Progenitor cell of endocrine pancreas (in vitro differentiated cells): ENCODE measurements at regions not wholly inside any gene's neighbourhood (a gene's known extent, or its start where the extent isn't known, plus 50 kb on each side); places are given as distances from the start of the nearest gene placed in this dataset.

Experiments
- DNase-seq: peaks from one replicate; pipeline ENCODE4 v3.0.0; 2021; ENCODE audit warnings: low spot score; ENCODE audit not compliant: unreplicated experiment
- H3K27ac Mint-ChIP-seq: 2 replicates; pipeline ENCODE4 v1.8.0; 2021; ENCODE audit warnings: mild to moderate bottlenecking, moderate library complexity, mixed read lengths
- H3K27me3 Mint-ChIP-seq: 2 replicates; pipeline ENCODE4 v1.8.0; 2021; ENCODE audit warnings: mixed read lengths
- H3K36me3 Mint-ChIP-seq: 2 replicates; pipeline ENCODE4 v1.8.0; 2022; ENCODE audit warnings: mixed read lengths; ENCODE audit not compliant: insufficient read depth
- H3K4me1 Mint-ChIP-seq: 2 replicates; pipeline ENCODE4 v1.8.0; 2021; ENCODE audit warnings: low read depth, mixed read lengths
- H3K4me3 Mint-ChIP-seq: 2 replicates; pipeline ENCODE4 v1.8.0; 2021; ENCODE audit warnings: low read depth, mild to moderate bottlenecking, moderate library complexity, mixed read lengths
- H3K9me3 Mint-ChIP-seq: 2 replicates; pipeline ENCODE4 v1.8.0; 2021; ENCODE audit warnings: low read depth, mixed read lengths
- CTCF ChIP-seq: fragments of 200-600 bp; sonication (generic); IDR thresholded peaks from one replicate; pipeline ENCODE4 v1.5.0; 2021; ENCODE audit warnings: antibody characterized with exemption, mild to moderate bottlenecking; ENCODE audit not compliant: unreplicated experiment

- H3K4me1 Mint-ChIP-seq, result no peaks in the 10 kb centered on the region
- no peak for DNase-seq
- no peaks in the 10 kb centered on the region for H3K9me3 Mint-ChIP-seq
- no peak overlapping the region for H3K27ac Mint-ChIP-seq
- no peak overlapping the region for H3K4me3 Mint-ChIP-seq
- no peak for TF ChIP-seq CTCF
- H3K27me3 Mint-ChIP-seq, result no peaks in the 10 kb centered on the region
- H3K36me3 Mint-ChIP-seq, result no peaks in the 10 kb centered on the region
These were observed 77.1 kb upstream of the CDYL start for GRCh38 chr6:4698901-4699659.

- no peaks in the 10 kb centered on the region for H3K36me3 Mint-ChIP-seq
- no peaks in the 10 kb centered on the region for H3K9me3 Mint-ChIP-seq
- TF ChIP-seq CTCF, result no peak
- no peak overlapping the region for H3K4me3 Mint-ChIP-seq
- no peaks in the 10 kb centered on the region for H3K27me3 Mint-ChIP-seq
- DNase-seq, result no peak
- H3K4me1 Mint-ChIP-seq, result no peaks in the 10 kb centered on the region
- H3K27ac Mint-ChIP-seq, result no peak overlapping the region
These were observed 82.8 kb upstream of the CDYL start for GRCh38 chr6:4693173-4693970.

- no peaks in the 10 kb centered on the region for H3K27me3 Mint-ChIP-seq
- no peak for DNase-seq
- no peaks in the 10 kb centered on the region for H3K9me3 Mint-ChIP-seq
- no peaks in the 10 kb centered on the region for H3K36me3 Mint-ChIP-seq
- H3K4me1 Mint-ChIP-seq, result no peaks in the 10 kb centered on the region
- no peak overlapping the region for H3K4me3 Mint-ChIP-seq
- H3K27ac Mint-ChIP-seq, result no peak overlapping the region
- no peak for TF ChIP-seq CTCF
These were observed 83.5 kb upstream of the CDYL start for GRCh38 chr6:4692664-4693063.

GRCh38 chr6:4687989-4688947, 87.9 kb upstream of the CDYL start:
- TF ChIP-seq CTCF, result no peak
- Mint-ChIP-seq H3K36me3 (no peaks in the 10 kb centered on the region), H3K27me3 (peaks cover 15% of the 10 kb centered on the region), H3K9me3 (no peaks in the 10 kb centered on the region), H3K27ac (no peak overlapping the region), H3K4me1 (no peaks in the 10 kb centered on the region), H3K4me3 (no peak overlapping the region)
- no peak for DNase-seq

- H3K27ac Mint-ChIP-seq, result no peak overlapping the region
- TF ChIP-seq CTCF, result no peak
- H3K27me3 Mint-ChIP-seq, result peaks cover 18% of the 10 kb centered on the region
- no peak overlapping the region for H3K4me3 Mint-ChIP-seq
- H3K9me3 Mint-ChIP-seq, result no peaks in the 10 kb centered on the region
- H3K4me1 Mint-ChIP-seq, result no peaks in the 10 kb centered on the region
- no peaks in the 10 kb centered on the region for H3K36me3 Mint-ChIP-seq
- no peak for DNase-seq
These were observed 88.6 kb upstream of the CDYL start for GRCh38 chr6:4687656-4687988.
